ENCODE measurements at regions not wholly inside any gene's neighbourhood (a gene's known extent, or its start where the extent isn't known, plus 50 kb on each side); places are given as distances from the start of the nearest gene placed in this dataset.
"Not testable (repeated sequence)": the region's sequence is repeated elsewhere in the genome, so short reads cannot be mapped to it uniquely, and the experiment has no call there.

- no peak for DNase-seq
Measured at GRCh38 chr13:42400188-42400833, 128.4 kb downstream of the AKAP11 start.

GRCh38 chr13:42401376-42401775 is 129.4 kb downstream of the AKAP11 start:
- no peak for DNase-seq

- peak; percentile 9 for DNase-seq
Measured at GRCh38 chr13:42405665-42406390, 133.9 kb downstream of the AKAP11 start.

- DNase-seq = no peak
Measured at GRCh38 chr13:42409075-42409474, 137.1 kb downstream of the AKAP11 start.

- no peak for DNase-seq
Measured at GRCh38 chr13:42409551-42409950, 137.6 kb downstream of the AKAP11 start.

- DNase-seq = no peak
Measured at GRCh38 chr13:42412812-42413483, 141.0 kb downstream of the AKAP11 start.

GRCh38 chr13:42413484-42413815 is 141.5 kb downstream of the AKAP11 start:
- DNase-seq = no peak

GRCh38 chr13:42417626-42418025 is 145.7 kb downstream of the AKAP11 start:
- no peak for DNase-seq

- DNase-seq = no peak
Measured at GRCh38 chr13:42418184-42418583, 146.2 kb downstream of the AKAP11 start.

- DNase-seq = no peak
Measured at GRCh38 chr13:42420304-42420703, 148.4 kb downstream of the AKAP11 start.

GRCh38 chr13:42422681-42423080 is 150.7 kb downstream of the AKAP11 start:
- no peak for DNase-seq

GRCh38 chr13:42424182-42424581 is 149.8 kb upstream of the TNFSF11 start:
- no peak for DNase-seq

GRCh38 chr13:42445354-42445753 is 128.6 kb upstream of the TNFSF11 start:
- DNase-seq = no peak

GRCh38 chr13:42446597-42446996 is 127.4 kb upstream of the TNFSF11 start:
- not testable (repeated sequence) for DNase-seq

GRCh38 chr13:42453091-42453645 is 120.8 kb upstream of the TNFSF11 start:
- DNase-seq = no peak

- DNase-seq = no peak
Measured at GRCh38 chr13:42454749-42455148, 119.2 kb upstream of the TNFSF11 start.

- no peak for DNase-seq
Measured at GRCh38 chr13:42458193-42458592, 115.8 kb upstream of the TNFSF11 start.

GRCh38 chr13:42466123-42466522 is 107.8 kb upstream of the TNFSF11 start:
- no peak for DNase-seq

- no peak for DNase-seq
Measured at GRCh38 chr13:42466609-42467008, 107.3 kb upstream of the TNFSF11 start.

GRCh38 chr13:42474954-42475353 is 99.0 kb upstream of the TNFSF11 start:
- peak; percentile 14 for DNase-seq

- DNase-seq = no peak
Measured at GRCh38 chr13:42477596-42478190, 96.3 kb upstream of the TNFSF11 start.

GRCh38 chr13:42478531-42479156 is 95.3 kb upstream of the TNFSF11 start:
- DNase-seq = peak; percentile 8

GRCh38 chr13:42484386-42484785 is 89.6 kb upstream of the TNFSF11 start:
- DNase-seq = no peak
